Astrocyte (in vitro differentiated cells and primary cell): ENCODE measurements at regions not wholly inside any gene's neighbourhood (a gene's known extent, or its start where the extent isn't known, plus 50 kb on each side); places are given as distances from the start of the nearest gene placed in this dataset.
A peak's percentile ranks its signal among the peaks of the same experiment; 100 is the strongest.
"Not testable (repeated sequence)": the region's sequence is repeated elsewhere in the genome, so short reads cannot be mapped to it uniquely, and the experiment has no call there.

Source experiments
- DNase-seq: peaks from one replicate; pipeline ENCODE4 v3.0.0-alpha.2; 2010; ENCODE audit warnings: low read depth
- FAIRE-seq: peaks from 2 replicates; lab custom pipeline; 2011; peaks lifted over from hg19 to GRCh38; lab: Jason Lieb, UNC
- H2AFZ ChIP-seq: 2 replicates; pipeline ENCODE4 v1.6.0; 2012; ENCODE audit warnings: low read depth, low read length, inconsistent platforms
- H3K27ac ChIP-seq: 2 replicates; pipeline ENCODE4 v1.5.1; 2011; ENCODE audit warnings: low read depth, low read length, inconsistent platforms
- H3K27me3 ChIP-seq: 2 replicates; pipeline ENCODE4 v1.6.0; 2011; ENCODE audit warnings: low read length, inconsistent platforms; ENCODE audit not compliant: insufficient read depth
- H3K36me3 ChIP-seq: 2 replicates; pipeline ENCODE4 v1.5.1; 2011; ENCODE audit warnings: low read length, inconsistent platforms; ENCODE audit not compliant: insufficient read depth
- H3K4me1 ChIP-seq: 2 replicates; pipeline ENCODE4 v1.5.1; 2011; ENCODE audit warnings: low read length, inconsistent platforms; ENCODE audit not compliant: insufficient read depth
- H3K4me2 ChIP-seq: 2 replicates; pipeline ENCODE4 v1.6.0; 2012; ENCODE audit warnings: low read length, inconsistent platforms
- H3K4me3 ChIP-seq: 2 replicates; pipeline ENCODE4 v1.5.1; 2011; ENCODE audit warnings: low read depth, mild to moderate bottlenecking, low read length, inconsistent platforms; ENCODE audit not compliant: insufficient read depth
- H3K79me2 ChIP-seq: 2 replicates; pipeline ENCODE4 v1.6.0; 2012; ENCODE audit warnings: mild to moderate bottlenecking, low read length, inconsistent platforms; ENCODE audit not compliant: insufficient read depth
- H3K9ac ChIP-seq: 2 replicates; pipeline ENCODE4 v1.6.0; 2012; ENCODE audit warnings: mild to moderate bottlenecking, low read length, inconsistent platforms
- H3K9me3 ChIP-seq: 2 replicates; pipeline ENCODE4 v1.5.1; 2012; ENCODE audit warnings: low read depth, mild to moderate bottlenecking, low read length, inconsistent platforms; ENCODE audit not compliant: insufficient read depth
- H4K20me1 ChIP-seq: 2 replicates; pipeline ENCODE4 v1.6.0; 2012; ENCODE audit warnings: low read length, inconsistent platforms; ENCODE audit not compliant: insufficient read depth
- H3K27ac Mint-ChIP-seq: one replicate; pipeline ENCODE4 v1.8.0; 2021; ENCODE audit warnings: mild to moderate bottlenecking, mixed read lengths; ENCODE audit not compliant: unreplicated experiment
- H3K27me3 Mint-ChIP-seq: one replicate; pipeline ENCODE4 v1.8.0; 2021; ENCODE audit warnings: low read depth, mixed read lengths; ENCODE audit not compliant: unreplicated experiment
- H3K36me3 Mint-ChIP-seq: one replicate; pipeline ENCODE4 v1.8.0; 2021; ENCODE audit warnings: low read depth, mixed read lengths; ENCODE audit not compliant: unreplicated experiment
- H3K4me1 Mint-ChIP-seq: one replicate; pipeline ENCODE4 v1.8.0; 2021; ENCODE audit warnings: low read depth, mixed read lengths; ENCODE audit not compliant: unreplicated experiment
- H3K4me3 Mint-ChIP-seq: one replicate; pipeline ENCODE4 v1.8.0; 2021; ENCODE audit warnings: mild to moderate bottlenecking, moderate library complexity, mixed read lengths; ENCODE audit not compliant: unreplicated experiment
- H3K9me3 Mint-ChIP-seq: one replicate; pipeline ENCODE4 v1.8.0; 2021; ENCODE audit warnings: mild to moderate bottlenecking, mixed read lengths; ENCODE audit not compliant: unreplicated experiment
- CTCF ChIP-seq: IDR thresholded peaks from 2 replicates; pipeline ENCODE4 v1.5.1; 2011; ENCODE audit warnings: low read depth, mild to moderate bottlenecking, inconsistent platforms, low read length, moderate library complexity; ENCODE audit not compliant: insufficient read depth
- EZH2 ChIP-seq: IDR thresholded peaks from 2 replicates; pipeline ENCODE4 v1.6.1; 2012; ENCODE audit warnings: mild to moderate bottlenecking, low read length, inconsistent platforms; ENCODE audit not compliant: insufficient read depth

GRCh38 chr2:37576831-37577230, 94.6 kb downstream of the CDC42EP3 start:
- H3K4me1 ChIP-seq = peaks cover 24% of the 10 kb centered on the region
- no peak for DNase-seq
- no peak for TF ChIP-seq EZH2
- TF ChIP-seq CTCF = no peak
- H3K27ac ChIP-seq = no peak overlapping the region
- Mint-ChIP-seq H3K27ac (no peak overlapping the region), H3K4me1 (peaks cover 16% of the 10 kb centered on the region), H3K36me3 (peaks cover 10% of the 10 kb centered on the region), H3K4me3 (no peak overlapping the region), H3K9me3 (peaks cover 18% of the 10 kb centered on the region), H3K27me3 (no peaks in the 10 kb centered on the region)
- H3K27me3 ChIP-seq = no peaks in the 10 kb centered on the region
- H3K4me3 ChIP-seq = no peak overlapping the region
- no peaks in the 10 kb centered on the region for H3K36me3 ChIP-seq
- no peaks in the 10 kb centered on the region for H3K9me3 ChIP-seq
- H3K79me2 ChIP-seq = no peaks in the 10 kb centered on the region
- no peak overlapping the region for H3K4me2 ChIP-seq
- no peaks in the 10 kb centered on the region for H4K20me1 ChIP-seq
- FAIRE-seq = no peak
- H3K9ac ChIP-seq = no peak overlapping the region
- no peak overlapping the region for H2AFZ ChIP-seq

GRCh38 chr2:37579192-37579713, 92.2 kb downstream of the CDC42EP3 start:
- Histone ChIP-seq H3K27ac (no peak overlapping the region), H3K36me3 (no peaks in the 10 kb centered on the region), H3K4me2 (no peak overlapping the region), H3K9ac (no peak overlapping the region), H4K20me1 (no peaks in the 10 kb centered on the region), H3K9me3 (no peaks in the 10 kb centered on the region), H2AFZ (no peak overlapping the region), H3K27me3 (no peaks in the 10 kb centered on the region), H3K4me1 (peaks cover 27% of the 10 kb centered on the region), H3K79me2 (no peaks in the 10 kb centered on the region), H3K4me3 (no peak overlapping the region)
- FAIRE-seq (no peak), DNase-seq (no peak)
- peaks cover 18% of the 10 kb centered on the region for H3K9me3 Mint-ChIP-seq
- no peak overlapping the region for H3K4me3 Mint-ChIP-seq
- no peak for TF ChIP-seq CTCF
- no peak for TF ChIP-seq EZH2
- peaks cover 10% of the 10 kb centered on the region for H3K36me3 Mint-ChIP-seq
- no peak overlapping the region for H3K27ac Mint-ChIP-seq
- peaks cover 22% of the 10 kb centered on the region for H3K4me1 Mint-ChIP-seq
- no peaks in the 10 kb centered on the region for H3K27me3 Mint-ChIP-seq

- not testable (repeated sequence) for FAIRE-seq
These were observed 91.5 kb downstream of the CDC42EP3 start for GRCh38 chr2:37579949-37580348.

More at GRCh38 chr2:37579949-37580348, 91.5 kb downstream of the CDC42EP3 start:
- H3K4me3 ChIP-seq, H3K27ac ChIP-seq, H3K36me3 Mint-ChIP-seq, DNase-seq, H3K36me3 ChIP-seq, H3K79me2 ChIP-seq, H2AFZ ChIP-seq, H3K9me3 ChIP-seq, H3K27me3 Mint-ChIP-seq, H3K4me2 ChIP-seq, H3K4me3 Mint-ChIP-seq, H4K20me1 ChIP-seq, H3K27me3 ChIP-seq, H3K9ac ChIP-seq: not testable (repeated sequence)
- Mint-ChIP-seq H3K27ac (peak overlapping the region; percentile 58), H3K4me1 (peaks cover 27% of the 10 kb centered on the region), H3K9me3 (peaks cover 18% of the 10 kb centered on the region)
- peaks cover 33% of the 10 kb centered on the region for H3K4me1 ChIP-seq
